DND-41 (cell line): ENCODE measurements at regions not wholly inside any gene's neighbourhood (a gene's known extent, or its start where the extent isn't known, plus 50 kb on each side); places are given as distances from the start of the nearest gene placed in this dataset.

Source experiments
- ATAC-seq: fragments of 200-7000 bp; cut with Tn5 transposase; 3 replicates; pipeline ENCODE4 v1.9.1; 2021; ENCODE audit warnings: low read depth; ENCODE audit not compliant: insufficient read depth
- DNase-seq: peaks from one replicate; pipeline ENCODE4 v3.0.0-alpha.2; 2020
- H2AFZ ChIP-seq: 2 replicates; pipeline ENCODE4 v1.6.0; 2012; ENCODE audit warnings: low read depth, low read length
- H3K27ac ChIP-seq: 2 replicates; pipeline ENCODE4 v1.5.1; 2012; ENCODE audit warnings: low read length, inconsistent platforms
- H3K27me3 ChIP-seq: fragments of 200-600 bp; sonication (generic); 2 replicates; pipeline ENCODE4 v1.6.0; 2012; ENCODE audit warnings: low read length, mild to moderate bottlenecking, inconsistent platforms; ENCODE audit not compliant: insufficient read depth, poor library complexity
- H3K36me3 ChIP-seq: 2 replicates; pipeline ENCODE4 v1.5.1; 2012; ENCODE audit warnings: low read length, inconsistent platforms; ENCODE audit not compliant: insufficient read depth
- H3K4me1 ChIP-seq: 2 replicates; pipeline ENCODE4 v1.5.1; 2012; ENCODE audit warnings: mild to moderate bottlenecking, low read length; ENCODE audit not compliant: insufficient read depth
- H3K4me2 ChIP-seq: 2 replicates; pipeline ENCODE4 v1.6.0; 2012; ENCODE audit warnings: mild to moderate bottlenecking, moderate library complexity, low read length, inconsistent platforms; ENCODE audit not compliant: insufficient read depth
- H3K4me3 ChIP-seq, 2 experiments: fragments of 200-600 bp in 1 of 2; shearing (Covaris generic) in 1 of 2; 2 replicates each; pipeline ENCODE4 v1.5.1; 2012 to 2016; ENCODE audit warnings: inconsistent platforms in 2 of 2, low read length in 2 of 2, mild to moderate bottlenecking in 2 of 2, low read depth in 1 of 2, moderate library complexity in 1 of 2
- H3K79me2 ChIP-seq: 2 replicates; pipeline ENCODE4 v1.6.0; 2012; ENCODE audit warnings: low read length, inconsistent platforms; ENCODE audit not compliant: insufficient read depth
- H3K9ac ChIP-seq: 2 replicates; pipeline ENCODE4 v1.6.0; 2012; ENCODE audit warnings: low read depth, mild to moderate bottlenecking, inconsistent platforms, low read length, moderate library complexity
- H3K9me3 ChIP-seq: 2 replicates; pipeline ENCODE4 v1.5.1; 2012; ENCODE audit warnings: low read length, moderate library complexity, mild to moderate bottlenecking, inconsistent platforms; ENCODE audit not compliant: insufficient read depth, severe bottlenecking
- H4K20me1 ChIP-seq: 2 replicates; pipeline ENCODE4 v1.6.0; 2012; ENCODE audit warnings: low read length; ENCODE audit not compliant: insufficient read depth
- EZH2 ChIP-seq: IDR thresholded peaks from 3 replicates; pipeline ENCODE4 v1.6.1; 2012; ENCODE audit warnings: borderline replicate concordance, low read depth, mild to moderate bottlenecking, moderate library complexity, low read length, inconsistent platforms; ENCODE audit not compliant: severe bottlenecking
- TF ChIP-seq, protein P1 (sequence below): IDR thresholded peaks from 2 replicates; pipeline ENCODE4 v1.5.1; 2012; ENCODE audit warnings: borderline replicate concordance, low read length, moderate library complexity, mild to moderate bottlenecking; ENCODE audit not compliant: poor library complexity, severe bottlenecking; ENCODE audit errors: extremely low read depth

- DNase-seq (no peak), ATAC-seq (no peak)
- Histone ChIP-seq H2AFZ (no peak overlapping the region), H3K4me2 (no peak overlapping the region), H4K20me1 (no peaks in the 10 kb centered on the region), H3K4me1 (no peaks in the 10 kb centered on the region), H3K27ac (no peak overlapping the region), H3K9ac (no peak overlapping the region), H3K4me3 (no peak overlapping the region), H3K9me3 (no peaks in the 10 kb centered on the region), H3K36me3 (no peaks in the 10 kb centered on the region), H3K27me3 (no peaks in the 10 kb centered on the region), H3K79me2 (no peaks in the 10 kb centered on the region)
- TF ChIP-seq, protein P1, sequence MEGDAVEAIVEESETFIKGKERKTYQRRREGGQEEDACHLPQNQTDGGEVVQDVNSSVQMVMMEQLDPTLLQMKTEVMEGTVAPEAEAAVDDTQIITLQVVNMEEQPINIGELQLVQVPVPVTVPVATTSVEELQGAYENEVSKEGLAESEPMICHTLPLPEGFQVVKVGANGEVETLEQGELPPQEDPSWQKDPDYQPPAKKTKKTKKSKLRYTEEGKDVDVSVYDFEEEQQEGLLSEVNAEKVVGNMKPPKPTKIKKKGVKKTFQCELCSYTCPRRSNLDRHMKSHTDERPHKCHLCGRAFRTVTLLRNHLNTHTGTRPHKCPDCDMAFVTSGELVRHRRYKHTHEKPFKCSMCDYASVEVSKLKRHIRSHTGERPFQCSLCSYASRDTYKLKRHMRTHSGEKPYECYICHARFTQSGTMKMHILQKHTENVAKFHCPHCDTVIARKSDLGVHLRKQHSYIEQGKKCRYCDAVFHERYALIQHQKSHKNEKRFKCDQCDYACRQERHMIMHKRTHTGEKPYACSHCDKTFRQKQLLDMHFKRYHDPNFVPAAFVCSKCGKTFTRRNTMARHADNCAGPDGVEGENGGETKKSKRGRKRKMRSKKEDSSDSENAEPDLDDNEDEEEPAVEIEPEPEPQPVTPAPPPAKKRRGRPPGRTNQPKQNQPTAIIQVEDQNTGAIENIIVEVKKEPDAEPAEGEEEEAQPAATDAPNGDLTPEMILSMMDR: no peak
- no peak for TF ChIP-seq EZH2
Observed at GRCh38 chr4:144371485-144371884, 231.0 kb upstream of the GYPA start.

GRCh38 chr4:144374065-144374464 is 233.5 kb upstream of the GYPA start:
- Histone ChIP-seq H3K36me3 (no peaks in the 10 kb centered on the region), H3K4me3 (no peak overlapping the region), H3K4me2 (no peak overlapping the region), H3K9me3 (no peaks in the 10 kb centered on the region), H3K27me3 (no peaks in the 10 kb centered on the region), H3K27ac (no peak overlapping the region), H4K20me1 (no peaks in the 10 kb centered on the region), H3K9ac (no peak overlapping the region), H3K79me2 (no peaks in the 10 kb centered on the region), H3K4me1 (no peaks in the 10 kb centered on the region), H2AFZ (no peak overlapping the region)
- no peak for DNase-seq
- TF ChIP-seq, protein P1: no peak
- no peak for TF ChIP-seq EZH2
- no peak for ATAC-seq

- Histone ChIP-seq H3K9ac (no peak overlapping the region), H3K4me3 (no peak overlapping the region), H3K27ac (no peak overlapping the region), H3K27me3 (no peaks in the 10 kb centered on the region), H3K4me1 (no peaks in the 10 kb centered on the region), H3K36me3 (no peaks in the 10 kb centered on the region), H2AFZ (no peak overlapping the region), H3K79me2 (no peaks in the 10 kb centered on the region), H3K9me3 (no peaks in the 10 kb centered on the region), H3K4me2 (no peak overlapping the region), H4K20me1 (no peaks in the 10 kb centered on the region)
- TF ChIP-seq EZH2: no peak
- TF ChIP-seq, protein P1: no peak
- ATAC-seq (no peak), DNase-seq (no peak)
Observed at GRCh38 chr4:144376866-144377265, 236.3 kb upstream of the GYPA start.

- Histone ChIP-seq H3K9me3 (peaks cover 33% of the 10 kb centered on the region), H3K4me2 (no peak overlapping the region), H3K36me3 (no peaks in the 10 kb centered on the region), H3K79me2 (no peaks in the 10 kb centered on the region), H4K20me1 (no peaks in the 10 kb centered on the region), H3K27me3 (no peaks in the 10 kb centered on the region), H3K27ac (no peak overlapping the region), H3K4me1 (no peaks in the 10 kb centered on the region), H2AFZ (no peak overlapping the region), H3K9ac (no peak overlapping the region), H3K4me3 (no peak overlapping the region)
- no peak for TF ChIP-seq EZH2
- TF ChIP-seq, protein P1: no peak
- ATAC-seq (no peak), DNase-seq (no peak)
Observed at GRCh38 chr4:144384408-144384807, 243.9 kb upstream of the GYPA start.
